ENCODE measurements at regions not wholly inside any gene's neighbourhood (a gene's known extent, or its start where the extent isn't known, plus 50 kb on each side); places are given as distances from the start of the nearest gene placed in this dataset.

DNA sequence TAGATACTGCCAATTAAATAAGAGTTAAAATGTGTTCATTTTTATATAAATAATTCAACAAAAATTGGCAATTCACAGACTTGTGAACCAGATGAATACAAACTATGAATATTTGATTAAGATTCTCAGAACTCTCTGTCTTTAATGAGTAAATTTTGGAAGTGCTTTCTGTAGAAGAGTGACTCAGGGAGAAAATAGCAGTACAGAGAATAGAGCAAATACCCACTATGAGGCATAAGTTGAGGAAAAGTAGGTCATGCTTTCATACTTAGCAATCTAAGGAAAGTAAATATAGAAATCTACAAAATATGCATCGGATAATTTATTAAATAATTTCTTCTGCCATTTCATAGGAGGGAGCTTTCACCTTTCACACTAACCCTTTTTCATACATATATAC lies 117.7 kb upstream of the TMEM106B start (continued):
- TF ChIP-seq, protein P1, sequence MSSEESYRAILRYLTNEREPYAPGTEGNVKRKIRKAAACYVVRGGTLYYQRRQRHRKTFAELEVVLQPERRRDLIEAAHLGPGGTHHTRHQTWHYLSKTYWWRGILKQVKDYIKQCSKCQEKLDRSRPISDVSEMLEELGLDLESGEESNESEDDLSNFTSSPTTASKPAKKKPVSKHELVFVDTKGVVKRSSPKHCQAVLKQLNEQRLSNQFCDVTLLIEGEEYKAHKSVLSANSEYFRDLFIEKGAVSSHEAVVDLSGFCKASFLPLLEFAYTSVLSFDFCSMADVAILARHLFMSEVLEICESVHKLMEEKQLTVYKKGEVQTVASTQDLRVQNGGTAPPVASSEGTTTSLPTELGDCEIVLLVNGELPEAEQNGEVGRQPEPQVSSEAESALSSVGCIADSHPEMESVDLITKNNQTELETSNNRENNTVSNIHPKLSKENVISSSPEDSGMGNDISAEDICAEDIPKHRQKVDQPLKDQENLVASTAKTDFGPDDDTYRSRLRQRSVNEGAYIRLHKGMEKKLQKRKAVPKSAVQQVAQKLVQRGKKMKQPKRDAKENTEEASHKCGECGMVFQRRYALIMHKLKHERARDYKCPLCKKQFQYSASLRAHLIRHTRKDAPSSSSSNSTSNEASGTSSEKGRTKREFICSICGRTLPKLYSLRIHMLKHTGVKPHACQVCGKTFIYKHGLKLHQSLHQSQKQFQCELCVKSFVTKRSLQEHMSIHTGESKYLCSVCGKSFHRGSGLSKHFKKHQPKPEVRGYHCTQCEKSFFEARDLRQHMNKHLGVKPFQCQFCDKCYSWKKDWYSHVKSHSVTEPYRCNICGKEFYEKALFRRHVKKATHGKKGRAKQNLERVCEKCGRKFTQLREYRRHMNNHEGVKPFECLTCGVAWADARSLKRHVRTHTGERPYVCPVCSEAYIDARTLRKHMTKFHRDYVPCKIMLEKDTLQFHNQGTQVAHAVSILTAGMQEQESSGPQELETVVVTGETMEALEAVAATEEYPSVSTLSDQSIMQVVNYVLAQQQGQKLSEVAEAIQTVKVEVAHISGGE (tag by site-specific recombination; conservative IDR thresholded peaks at IDR 0.05; ENCODE audit: low read depth): no peak
- TF ChIP-seq ZNF112 (tag by site-specific recombination; IDR thresholded peaks at IDR 0.05): no peak
- TF ChIP-seq ZFP69B (tag by site-specific recombination; IDR thresholded peaks at IDR 0.05): no peak
- TF ChIP-seq ZNF184 (tag by site-specific recombination; IDR thresholded peaks at IDR 0.05): no peak
- TF ChIP-seq ZNF561 (tag by site-specific recombination; IDR thresholded peaks at IDR 0.05; ENCODE audit: borderline replicate concordance): no peak
- TF ChIP-seq ZNF530 (tag by site-specific recombination; IDR thresholded peaks at IDR 0.05; ENCODE audit: low read depth): no peak
- TF ChIP-seq ZNF140 (tag by site-specific recombination; IDR thresholded peaks at IDR 0.05): no peak
- TF ChIP-seq ZNF560 (tag by site-specific recombination; IDR thresholded peaks at IDR 0.05; ENCODE audit: borderline replicate concordance): no peak
- TF ChIP-seq ZNF600 (tag by site-specific recombination; IDR thresholded peaks at IDR 0.05): no peak
- no peak for TF ChIP-seq ZNF785 (tag by site-specific recombination; IDR thresholded peaks at IDR 0.05)

DNA sequence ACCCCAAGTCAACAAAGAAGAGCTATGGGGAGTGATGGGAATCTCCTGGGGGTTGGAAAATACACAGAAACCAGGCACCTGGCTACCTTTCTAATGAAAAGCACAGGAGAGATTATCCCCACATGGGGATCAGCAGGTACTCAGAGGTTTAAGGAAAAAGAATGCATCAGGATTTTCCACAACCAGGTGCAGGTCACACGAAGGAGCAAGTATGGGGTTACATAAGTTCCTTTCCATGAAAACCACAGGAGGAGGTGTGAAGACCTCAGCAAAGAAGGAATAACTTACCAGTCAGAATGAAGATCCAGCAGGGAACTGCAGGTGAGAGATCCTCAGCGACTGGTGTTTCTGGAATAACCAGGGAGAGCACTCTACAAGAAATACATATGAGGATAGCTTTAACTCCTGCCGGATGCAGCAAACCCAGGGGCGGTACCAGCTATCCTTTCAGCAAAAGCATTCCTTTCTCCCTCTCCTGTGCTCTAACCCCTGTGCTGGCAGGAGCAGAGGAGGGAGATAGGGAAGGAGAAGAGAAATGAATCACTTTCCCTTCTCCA lies 116.7 kb upstream of the TMEM106B start:
- Histone ChIP-seq H3K9me3 (ENCODE audit: control insufficient read depth, insufficient read depth, low read depth, low read length) (no peaks in the 10 kb centered on the region), H3K4me3 (ENCODE audit: low read depth, low read length) (no peak overlapping the region), H3K27ac (ENCODE audit: extremely low read depth, low read depth, low read length) (no peak overlapping the region), H3K36me3 (ENCODE audit: control insufficient read depth in 2 of 2, insufficient read depth in 1 of 2, low read length in 2 of 2) (no peaks in the 10 kb centered on the region), H3K4me1 (ENCODE audit: control insufficient read depth, insufficient read depth, low read length) (no peaks in the 10 kb centered on the region)
- CTCF ChIA-PET: no interaction called here
- POLR2A ChIA-PET: no interaction called here
- TF ChIP-seq ZNF658 (tag by site-specific recombination; IDR thresholded peaks at IDR 0.05): no peak
- TF ChIP-seq ZNF514 (tag by site-specific recombination; IDR thresholded peaks at IDR 0.05): no peak
- no peak for TF ChIP-seq KLF1 (tag by site-specific recombination; IDR thresholded peaks at IDR 0.05)
- TF ChIP-seq, protein P2, sequence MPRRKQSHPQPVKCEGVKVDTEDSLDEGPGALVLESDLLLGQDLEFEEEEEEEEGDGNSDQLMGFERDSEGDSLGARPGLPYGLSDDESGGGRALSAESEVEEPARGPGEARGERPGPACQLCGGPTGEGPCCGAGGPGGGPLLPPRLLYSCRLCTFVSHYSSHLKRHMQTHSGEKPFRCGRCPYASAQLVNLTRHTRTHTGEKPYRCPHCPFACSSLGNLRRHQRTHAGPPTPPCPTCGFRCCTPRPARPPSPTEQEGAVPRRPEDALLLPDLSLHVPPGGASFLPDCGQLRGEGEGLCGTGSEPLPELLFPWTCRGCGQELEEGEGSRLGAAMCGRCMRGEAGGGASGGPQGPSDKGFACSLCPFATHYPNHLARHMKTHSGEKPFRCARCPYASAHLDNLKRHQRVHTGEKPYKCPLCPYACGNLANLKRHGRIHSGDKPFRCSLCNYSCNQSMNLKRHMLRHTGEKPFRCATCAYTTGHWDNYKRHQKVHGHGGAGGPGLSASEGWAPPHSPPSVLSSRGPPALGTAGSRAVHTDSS (tag by site-specific recombination; IDR thresholded peaks at IDR 0.05): no peak
- no peak for TF ChIP-seq GFI1B (tag by site-specific recombination; IDR thresholded peaks at IDR 0.05)
- no peak for TF ChIP-seq ZNF560 (tag by site-specific recombination; IDR thresholded peaks at IDR 0.05; ENCODE audit: borderline replicate concordance)
- no peak for TF ChIP-seq ZNF768 (tag by site-specific recombination; IDR thresholded peaks at IDR 0.05)

DNA sequence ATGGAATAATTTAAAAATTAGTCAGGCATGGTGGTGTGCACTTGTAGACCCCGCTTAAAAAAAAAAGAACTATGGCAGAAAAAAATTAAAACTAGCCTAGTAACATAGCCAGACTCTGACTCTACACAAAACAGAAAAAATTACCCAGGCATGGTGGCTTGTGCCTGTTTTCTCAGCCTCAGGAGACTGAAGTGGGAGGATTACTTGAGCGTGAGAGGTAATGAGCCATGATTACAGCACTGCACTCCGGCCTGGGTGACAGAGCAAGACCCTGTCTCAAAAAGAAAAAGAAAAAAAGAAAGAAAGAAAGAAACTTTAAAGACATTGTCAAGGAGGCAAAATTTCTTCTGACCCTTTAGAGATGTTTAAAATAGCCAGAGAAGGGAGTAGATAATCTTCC lies 109.0 kb upstream of the TMEM106B start:
- no peaks in the 10 kb centered on the region for H3K4me1 ChIP-seq (ENCODE audit: control insufficient read depth, insufficient read depth, low read length)
- no peak overlapping the region for H3K4me3 ChIP-seq (ENCODE audit: low read depth, low read length)
- ChIA-PET CTCF (no interaction called here), POLR2A (no interaction called here)
- H3K9me3 ChIP-seq (ENCODE audit: control insufficient read depth, insufficient read depth, low read depth, low read length): no peaks in the 10 kb centered on the region
- no peaks in the 10 kb centered on the region for H3K36me3 ChIP-seq (ENCODE audit: control insufficient read depth in 2 of 2, insufficient read depth in 1 of 2, low read length in 2 of 2)
- H3K27ac ChIP-seq (ENCODE audit: extremely low read depth, low read depth, low read length): no peak overlapping the region
- TF ChIP-seq, protein P3, sequence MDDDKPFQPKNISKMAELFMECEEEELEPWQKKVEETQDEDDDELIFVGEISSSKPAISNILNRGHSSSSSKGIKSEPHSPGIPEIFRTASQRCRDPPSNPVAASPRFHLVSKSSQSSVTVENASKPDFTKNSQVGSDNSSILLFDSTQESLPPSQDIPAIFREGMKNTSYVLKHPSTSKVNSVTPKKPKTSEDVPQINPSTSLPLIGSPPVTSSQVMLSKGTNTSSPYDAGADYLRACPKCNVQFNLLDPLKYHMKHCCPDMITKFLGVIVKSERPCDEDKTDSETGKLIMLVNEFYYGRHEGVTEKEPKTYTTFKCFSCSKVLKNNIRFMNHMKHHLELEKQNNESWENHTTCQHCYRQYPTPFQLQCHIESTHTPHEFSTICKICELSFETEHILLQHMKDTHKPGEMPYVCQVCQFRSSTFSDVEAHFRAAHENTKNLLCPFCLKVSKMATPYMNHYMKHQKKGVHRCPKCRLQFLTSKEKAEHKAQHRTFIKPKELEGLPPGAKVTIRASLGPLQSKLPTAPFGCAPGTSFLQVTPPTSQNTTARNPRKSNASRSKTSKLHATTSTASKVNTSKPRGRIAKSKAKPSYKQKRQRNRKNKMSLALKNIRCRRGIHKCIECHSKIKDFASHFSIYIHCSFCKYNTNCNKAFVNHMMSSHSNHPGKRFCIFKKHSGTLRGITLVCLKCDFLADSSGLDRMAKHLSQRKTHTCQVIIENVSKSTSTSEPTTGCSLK (tag by site-specific recombination; IDR thresholded peaks at IDR 0.05): no peak
- no peak for TF ChIP-seq ZNF433 (tag by site-specific recombination; IDR thresholded peaks at IDR 0.05; ENCODE audit: low read depth)
- TF ChIP-seq SALL2 (tag by site-specific recombination; IDR thresholded peaks at IDR 0.05; ENCODE audit: borderline replicate concordance): no peak
- TF ChIP-seq OSR2 (tag by site-specific recombination; IDR thresholded peaks at IDR 0.05): no peak
- no peak for TF ChIP-seq ZNF19 (tag by site-specific recombination; IDR thresholded peaks at IDR 0.05; ENCODE audit: low read depth)
- TF ChIP-seq BCL11A (tag by site-specific recombination; IDR thresholded peaks at IDR 0.05; ENCODE audit: low read depth): no peak
- TF ChIP-seq, protein P4, sequence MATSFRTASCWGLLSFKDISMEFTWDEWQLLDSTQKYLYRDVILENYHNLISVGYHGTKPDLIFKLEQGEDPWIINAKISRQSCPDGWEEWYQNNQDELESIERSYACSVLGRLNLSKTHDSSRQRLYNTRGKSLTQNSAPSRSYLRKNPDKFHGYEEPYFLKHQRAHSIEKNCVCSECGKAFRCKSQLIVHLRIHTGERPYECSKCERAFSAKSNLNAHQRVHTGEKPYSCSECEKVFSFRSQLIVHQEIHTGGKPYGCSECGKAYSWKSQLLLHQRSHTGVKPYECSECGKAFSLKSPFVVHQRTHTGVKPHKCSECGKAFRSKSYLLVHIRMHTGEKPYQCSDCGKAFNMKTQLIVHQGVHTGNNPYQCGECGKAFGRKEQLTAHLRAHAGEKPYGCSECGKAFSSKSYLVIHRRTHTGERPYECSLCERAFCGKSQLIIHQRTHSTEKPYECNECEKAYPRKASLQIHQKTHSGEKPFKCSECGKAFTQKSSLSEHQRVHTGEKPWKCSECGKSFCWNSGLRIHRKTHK (tag by site-specific recombination; IDR thresholded peaks at IDR 0.05): no peak
- TF ChIP-seq GLIS1 (tag by site-specific recombination; IDR thresholded peaks at IDR 0.05): no peak
- no peak for TF ChIP-seq ZNF2 (tag by site-specific recombination; IDR thresholded peaks at IDR 0.05)
- TF ChIP-seq ZNF785 (tag by site-specific recombination; IDR thresholded peaks at IDR 0.05): no peak

All from HEK293 (cell line).